HEK293 (cell line): ENCODE measurements at regions not wholly inside any gene's neighbourhood (a gene's known extent, or its start where the extent isn't known, plus 50 kb on each side); places are given as distances from the start of the nearest gene placed in this dataset.

Source experiments
- CTCF ChIA-PET: fragments of 350-600 bp; formaldehyde crosslinking; extraction: SDS; loops from one replicate; lab custom pipeline; 2021; ENCODE audit warnings: antibody characterized with exemption; lab: Yijun Ruan, JAX
- POLR2A ChIA-PET: fragments of 300-600 bp; formaldehyde crosslinking; extraction: SDS; loops from one replicate; lab custom pipeline; 2020; ENCODE audit warnings: antibody characterized with exemption, inconsistent platforms; lab: Yijun Ruan, JAX
- H3K27ac ChIP-seq: fragments of 200-500 bp; sonication (Bioruptor generic); 2 replicates; pipeline ENCODE4 v1.5.1; 2014; ENCODE audit warnings: low read depth, low read length, control low read depth, inconsistent platforms; ENCODE audit errors: extremely low read depth
- H3K36me3 ChIP-seq, 2 experiments: fragments of 200-500 bp in 1 of 2; sonication (Bioruptor generic) in 1 of 2; 1 replicate in 1 of 2; 2 replicates in 1 of 2; pipeline ENCODE4 v1.5.1; 2014 to 2017; ENCODE audit warnings: inconsistent platforms in 2 of 2, low read length in 2 of 2; ENCODE audit not compliant: control insufficient read depth in 2 of 2, insufficient read depth in 1 of 2
- H3K4me1 ChIP-seq: fragments of 200-500 bp; sonication (Bioruptor generic); 2 replicates; pipeline ENCODE4 v1.5.1; 2014; ENCODE audit warnings: mild to moderate bottlenecking, low read length, inconsistent platforms; ENCODE audit not compliant: control insufficient read depth, insufficient read depth
- H3K4me3 ChIP-seq: 2 replicates; pipeline ENCODE4 v1.5.1; 2011; ENCODE audit warnings: low read depth, mild to moderate bottlenecking, control low read depth, low read length, moderate library complexity
- H3K9me3 ChIP-seq: fragments of 200-500 bp; sonication (Bioruptor generic); 2 replicates; pipeline ENCODE4 v1.5.1; 2014; ENCODE audit warnings: low read depth, low read length, inconsistent platforms; ENCODE audit not compliant: control insufficient read depth, insufficient read depth
- EGR2 ChIP-seq: fragments of 450-650 bp; formaldehyde crosslinking; IDR thresholded peaks from 2 replicates; pipeline ENCODE4 v1.5.1; 2016; ENCODE audit warnings: low read depth, missing biosample characterization, missing genetic modification characterization
- GLI4 ChIP-seq: fragments of 450-650 bp; formaldehyde crosslinking; IDR thresholded peaks from 2 replicates; pipeline ENCODE4 v1.5.1; 2016; ENCODE audit warnings: missing biosample characterization, missing genetic modification characterization
- GLIS1 ChIP-seq: fragments of 450-650 bp; formaldehyde crosslinking; IDR thresholded peaks from 2 replicates; pipeline ENCODE4 v1.5.1; 2016; ENCODE audit warnings: missing biosample characterization, missing genetic modification characterization
- HOXC10 ChIP-seq: sonication (generic); formaldehyde crosslinking; IDR thresholded peaks from 2 replicates; pipeline ENCODE4 v1.8.1; 2023; ENCODE audit warnings: mild to moderate bottlenecking, missing genetic modification reagents
- KLF1 ChIP-seq: fragments of 450-650 bp; formaldehyde crosslinking; IDR thresholded peaks from 2 replicates; pipeline ENCODE4 v1.5.1; 2016; ENCODE audit warnings: missing biosample characterization, missing genetic modification characterization
- SP2 ChIP-seq: fragments of 450-650 bp; formaldehyde crosslinking; IDR thresholded peaks from 2 replicates; pipeline ENCODE4 v1.5.1; 2016; ENCODE audit warnings: missing biosample characterization, missing genetic modification characterization
- SP3 ChIP-seq: fragments of 450-650 bp; formaldehyde crosslinking; IDR thresholded peaks from 2 replicates; pipeline ENCODE4 v1.5.1; 2016; ENCODE audit warnings: missing biosample characterization, missing genetic modification characterization
- ZNF121 ChIP-seq: fragments of 450-650 bp; formaldehyde crosslinking; IDR thresholded peaks from 2 replicates; pipeline ENCODE4 v1.5.1; 2016; ENCODE audit warnings: missing biosample characterization, missing genetic modification characterization
- ZNF16 ChIP-seq: fragments of 450-650 bp; formaldehyde crosslinking; IDR thresholded peaks from 2 replicates; pipeline ENCODE4 v1.5.1; 2016; ENCODE audit warnings: low read depth, missing biosample characterization, missing genetic modification characterization
- ZNF202 ChIP-seq: fragments of 450-650 bp; formaldehyde crosslinking; IDR thresholded peaks from 2 replicates; pipeline ENCODE4 v1.5.1; 2016; ENCODE audit warnings: missing biosample characterization, missing genetic modification characterization, borderline replicate concordance
- ZNF274 ChIP-seq, 2 experiments: fragments of 200-500 bp in 1 of 2; fragments of 450-650 bp in 1 of 2; sonication (Bioruptor generic) in 1 of 2; formaldehyde crosslinking in 1 of 2; IDR thresholded peaks; 2 replicates each; pipeline versions ENCODE4 v1.5.1 to v1.6.1; 2014 to 2016; ENCODE audit warnings: borderline replicate concordance in 1 of 2, inconsistent platforms in 1 of 2, low read length in 1 of 2, missing biosample characterization in 1 of 2, missing genetic modification characterization in 1 of 2
- ZNF76 ChIP-seq: fragments of 450-650 bp; formaldehyde crosslinking; IDR thresholded peaks from 2 replicates; pipeline ENCODE4; 2016; ENCODE audit warnings: low read depth, missing biosample characterization, missing genetic modification characterization, borderline replicate concordance
- TF ChIP-seq, protein P1 (sequence below): fragments of 450-650 bp; formaldehyde crosslinking; IDR thresholded peaks from 2 replicates; pipeline ENCODE4 v1.5.1; 2017; ENCODE audit warnings: missing biosample characterization, missing genetic modification characterization
- TF ChIP-seq, protein P2 (sequence below): fragments of 450-650 bp; formaldehyde crosslinking; IDR thresholded peaks from 2 replicates; pipeline ENCODE4 v1.5.1; 2017; ENCODE audit warnings: missing biosample characterization, missing genetic modification characterization
- TF ChIP-seq, protein P3 (sequence below): fragments of 450-650 bp; formaldehyde crosslinking; IDR thresholded peaks from 2 replicates; pipeline ENCODE4 v1.5.1; 2016; ENCODE audit warnings: missing biosample characterization, missing genetic modification characterization, borderline replicate concordance
- TF ChIP-seq, protein P4 (sequence below): fragments of 450-650 bp; formaldehyde crosslinking; IDR thresholded peaks from 2 replicates; pipeline ENCODE4; 2016; ENCODE audit warnings: missing biosample characterization, missing genetic modification characterization
- TF ChIP-seq, protein P5 (sequence below): fragments of 450-650 bp; IDR thresholded peaks from 2 replicates; pipeline ENCODE4 v1.5.1; 2018; ENCODE audit warnings: missing biosample characterization, missing genetic modification characterization

DNA sequence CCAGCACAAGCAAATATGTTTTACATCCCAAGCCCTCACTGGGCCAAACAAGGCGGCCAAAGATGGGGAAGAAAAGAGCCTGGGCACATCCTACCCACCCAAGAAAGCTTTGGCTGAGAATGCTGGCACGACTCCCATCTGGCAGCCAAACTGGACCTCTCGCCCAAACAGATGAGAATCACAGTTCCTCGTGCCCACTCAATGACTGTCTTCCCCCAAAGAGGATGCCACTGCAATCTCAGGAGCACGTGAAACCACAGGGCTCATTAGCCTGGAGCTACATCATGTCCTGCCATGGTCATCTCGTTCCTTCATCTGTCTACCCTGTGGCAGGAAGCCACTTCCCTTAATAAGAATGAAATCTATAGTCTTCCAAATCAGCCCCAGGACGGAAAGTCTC lies 536.8 kb downstream of the BNC2 start (continued):
- TF ChIP-seq, protein P1, sequence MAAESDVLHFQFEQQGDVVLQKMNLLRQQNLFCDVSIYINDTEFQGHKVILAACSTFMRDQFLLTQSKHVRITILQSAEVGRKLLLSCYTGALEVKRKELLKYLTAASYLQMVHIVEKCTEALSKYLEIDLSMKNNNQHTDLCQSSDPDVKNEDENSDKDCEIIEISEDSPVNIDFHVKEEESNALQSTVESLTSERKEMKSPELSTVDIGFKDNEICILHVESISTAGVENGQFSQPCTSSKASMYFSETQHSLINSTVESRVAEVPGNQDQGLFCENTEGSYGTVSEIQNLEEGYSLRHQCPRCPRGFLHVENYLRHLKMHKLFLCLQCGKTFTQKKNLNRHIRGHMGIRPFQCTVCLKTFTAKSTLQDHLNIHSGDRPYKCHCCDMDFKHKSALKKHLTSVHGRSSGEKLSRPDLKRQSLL (tag by site-specific recombination): no peak
- TF ChIP-seq GLI4 (tag by site-specific recombination) (no peak), HOXC10 (CRISPR knock-in tag) (no peak), ZNF121 (no peak), ZNF202 (no peak)
- TF ChIP-seq, protein P2, sequence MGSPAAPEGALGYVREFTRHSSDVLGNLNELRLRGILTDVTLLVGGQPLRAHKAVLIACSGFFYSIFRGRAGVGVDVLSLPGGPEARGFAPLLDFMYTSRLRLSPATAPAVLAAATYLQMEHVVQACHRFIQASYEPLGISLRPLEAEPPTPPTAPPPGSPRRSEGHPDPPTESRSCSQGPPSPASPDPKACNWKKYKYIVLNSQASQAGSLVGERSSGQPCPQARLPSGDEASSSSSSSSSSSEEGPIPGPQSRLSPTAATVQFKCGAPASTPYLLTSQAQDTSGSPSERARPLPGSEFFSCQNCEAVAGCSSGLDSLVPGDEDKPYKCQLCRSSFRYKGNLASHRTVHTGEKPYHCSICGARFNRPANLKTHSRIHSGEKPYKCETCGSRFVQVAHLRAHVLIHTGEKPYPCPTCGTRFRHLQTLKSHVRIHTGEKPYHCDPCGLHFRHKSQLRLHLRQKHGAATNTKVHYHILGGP: no peak

DNA sequence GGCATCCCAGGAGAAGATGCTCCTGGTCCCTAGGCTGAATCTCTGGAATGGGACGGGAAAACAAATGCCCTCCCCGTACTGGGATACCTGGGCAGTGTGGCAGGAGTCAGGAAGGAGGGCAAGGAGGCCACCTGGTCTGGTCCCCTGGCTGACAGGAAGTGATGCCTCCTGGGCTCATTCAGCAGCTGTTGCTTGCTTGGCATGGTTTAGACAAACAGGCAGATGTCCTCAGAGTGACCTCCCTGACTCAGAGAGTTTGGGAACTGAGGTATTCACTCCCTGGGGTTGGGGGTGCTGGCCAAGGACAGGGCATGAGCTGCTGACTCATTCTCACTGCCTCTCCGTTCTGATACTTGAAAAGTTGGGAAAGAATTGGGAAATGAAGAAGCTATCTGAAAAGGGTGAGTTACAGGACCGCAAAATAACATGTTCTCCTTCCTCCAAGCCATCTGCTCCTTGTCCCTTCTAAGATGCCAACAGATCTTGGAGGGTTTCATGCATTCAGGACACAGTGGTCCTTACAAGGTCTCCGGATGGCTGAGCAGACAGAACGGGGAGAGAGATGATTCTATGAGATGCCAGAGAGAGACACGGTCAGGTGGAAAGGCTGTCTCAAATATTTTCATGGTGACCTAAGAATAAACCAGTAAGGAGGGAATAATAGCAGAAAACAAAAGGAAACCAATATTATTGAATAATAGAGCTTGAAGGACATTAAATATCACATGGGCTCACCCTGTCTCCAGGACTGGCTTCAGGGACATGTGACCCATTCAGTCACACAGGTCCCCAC lies 534.5 kb downstream of the BNC2 start:
- ChIA-PET CTCF (no interaction called here), POLR2A (interaction anchor here (0.5 kb wide), 1 partner anchor 137 kb away, joined by 4 read pairs; no protein-coding TSS in a partner anchor)
- Histone ChIP-seq H3K4me1 (no peaks in the 10 kb centered on the region), H3K27ac (no peak overlapping the region), H3K36me3 (no peaks in the 10 kb centered on the region), H3K9me3 (no peaks in the 10 kb centered on the region), H3K4me3 (no peak overlapping the region)
- TF ChIP-seq ZNF76 (tag by site-specific recombination) (no peak), KLF1 (no peak), GLIS1 (no peak)
- TF ChIP-seq, protein P3, sequence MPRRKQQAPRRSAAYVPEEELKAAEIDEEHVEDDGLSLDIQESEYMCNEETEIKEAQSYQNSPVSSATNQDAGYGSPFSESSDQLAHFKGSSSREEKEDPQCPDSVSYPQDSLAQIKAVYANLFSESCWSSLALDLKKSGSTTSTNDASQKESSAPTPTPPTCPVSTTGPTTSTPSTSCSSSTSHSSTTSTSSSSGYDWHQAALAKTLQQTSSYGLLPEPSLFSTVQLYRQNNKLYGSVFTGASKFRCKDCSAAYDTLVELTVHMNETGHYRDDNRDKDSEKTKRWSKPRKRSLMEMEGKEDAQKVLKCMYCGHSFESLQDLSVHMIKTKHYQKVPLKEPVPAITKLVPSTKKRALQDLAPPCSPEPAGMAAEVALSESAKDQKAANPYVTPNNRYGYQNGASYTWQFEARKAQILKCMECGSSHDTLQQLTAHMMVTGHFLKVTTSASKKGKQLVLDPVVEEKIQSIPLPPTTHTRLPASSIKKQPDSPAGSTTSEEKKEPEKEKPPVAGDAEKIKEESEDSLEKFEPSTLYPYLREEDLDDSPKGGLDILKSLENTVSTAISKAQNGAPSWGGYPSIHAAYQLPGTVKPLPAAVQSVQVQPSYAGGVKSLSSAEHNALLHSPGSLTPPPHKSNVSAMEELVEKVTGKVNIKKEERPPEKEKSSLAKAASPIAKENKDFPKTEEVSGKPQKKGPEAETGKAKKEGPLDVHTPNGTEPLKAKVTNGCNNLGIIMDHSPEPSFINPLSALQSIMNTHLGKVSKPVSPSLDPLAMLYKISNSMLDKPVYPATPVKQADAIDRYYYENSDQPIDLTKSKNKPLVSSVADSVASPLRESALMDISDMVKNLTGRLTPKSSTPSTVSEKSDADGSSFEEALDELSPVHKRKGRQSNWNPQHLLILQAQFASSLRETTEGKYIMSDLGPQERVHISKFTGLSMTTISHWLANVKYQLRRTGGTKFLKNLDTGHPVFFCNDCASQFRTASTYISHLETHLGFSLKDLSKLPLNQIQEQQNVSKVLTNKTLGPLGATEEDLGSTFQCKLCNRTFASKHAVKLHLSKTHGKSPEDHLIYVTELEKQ (tag by site-specific recombination): no peak
- TF ChIP-seq, protein P4, sequence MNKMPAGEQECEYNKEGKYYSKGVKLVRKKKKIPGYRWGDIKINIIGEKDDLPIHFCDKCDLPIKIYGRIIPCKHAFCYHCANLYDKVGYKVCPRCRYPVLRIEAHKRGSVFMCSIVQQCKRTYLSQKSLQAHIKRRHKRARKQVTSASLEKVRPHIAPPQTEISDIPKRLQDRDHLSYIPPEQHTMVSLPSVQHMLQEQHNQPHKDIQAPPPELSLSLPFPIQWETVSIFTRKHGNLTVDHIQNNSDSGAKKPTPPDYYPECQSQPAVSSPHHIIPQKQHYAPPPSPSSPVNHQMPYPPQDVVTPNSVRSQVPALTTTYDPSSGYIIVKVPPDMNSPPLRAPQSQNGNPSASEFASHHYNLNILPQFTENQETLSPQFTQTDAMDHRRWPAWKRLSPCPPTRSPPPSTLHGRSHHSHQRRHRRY (tag by site-specific recombination): no peak
- TF ChIP-seq, all 188 proteins: peak for 0

DNA sequence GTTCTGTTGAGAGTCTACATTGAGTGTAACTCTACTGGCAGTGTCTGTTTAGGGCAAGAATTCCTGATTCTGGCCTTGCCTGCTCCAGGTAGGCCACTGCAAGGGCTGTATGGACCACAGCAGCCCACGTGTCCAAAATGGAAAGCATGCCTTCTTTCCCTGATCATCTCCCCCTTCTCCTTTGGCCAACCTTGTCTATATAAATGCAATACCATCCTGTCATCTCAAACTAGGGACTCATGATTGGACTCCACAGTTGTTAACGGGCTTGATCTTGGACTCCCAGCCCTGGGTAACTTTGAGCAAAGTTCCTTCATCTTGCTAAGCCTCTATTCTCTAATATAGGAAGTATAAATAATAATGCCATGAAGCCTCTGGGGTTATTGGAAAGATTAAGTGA lies 533.6 kb downstream of the BNC2 start:
- TF ChIP-seq, protein P5, sequence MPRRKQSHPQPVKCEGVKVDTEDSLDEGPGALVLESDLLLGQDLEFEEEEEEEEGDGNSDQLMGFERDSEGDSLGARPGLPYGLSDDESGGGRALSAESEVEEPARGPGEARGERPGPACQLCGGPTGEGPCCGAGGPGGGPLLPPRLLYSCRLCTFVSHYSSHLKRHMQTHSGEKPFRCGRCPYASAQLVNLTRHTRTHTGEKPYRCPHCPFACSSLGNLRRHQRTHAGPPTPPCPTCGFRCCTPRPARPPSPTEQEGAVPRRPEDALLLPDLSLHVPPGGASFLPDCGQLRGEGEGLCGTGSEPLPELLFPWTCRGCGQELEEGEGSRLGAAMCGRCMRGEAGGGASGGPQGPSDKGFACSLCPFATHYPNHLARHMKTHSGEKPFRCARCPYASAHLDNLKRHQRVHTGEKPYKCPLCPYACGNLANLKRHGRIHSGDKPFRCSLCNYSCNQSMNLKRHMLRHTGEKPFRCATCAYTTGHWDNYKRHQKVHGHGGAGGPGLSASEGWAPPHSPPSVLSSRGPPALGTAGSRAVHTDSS: no peak
- no peak for TF ChIP-seq SP3 (tag by site-specific recombination)
- TF ChIP-seq ZNF274 (IDR thresholded peaks at IDR 0.05; ENCODE audit: low read length): no peak
- TF ChIP-seq ZNF274 (tag by site-specific recombination; IDR thresholded peaks at IDR 0.05; ENCODE audit: borderline replicate concordance): no peak
- no peak for TF ChIP-seq HOXC10 (CRISPR knock-in tag)
- no peak for TF ChIP-seq ZNF16 (tag by site-specific recombination)
- no peak for TF ChIP-seq EGR2 (tag by site-specific recombination)
- no peak for TF ChIP-seq SP2 (tag by site-specific recombination)
- TF ChIP-seq, all 188 proteins: peak for 0
- H3K4me1 ChIP-seq: no peaks in the 10 kb centered on the region
- no peaks in the 10 kb centered on the region for H3K36me3 ChIP-seq
- POLR2A ChIA-PET: no interaction called here
- no peaks in the 10 kb centered on the region for H3K9me3 ChIP-seq
- CTCF ChIA-PET: no interaction called here
- H3K27ac ChIP-seq: no peak overlapping the region
- H3K4me3 ChIP-seq: no peak overlapping the region
